ENCODE measurements at regions not wholly inside any gene's neighbourhood (a gene's known extent, or its start where the extent isn't known, plus 50 kb on each side); places are given as distances from the start of the nearest gene placed in this dataset.
"Not testable (repeated sequence)": the region's sequence is repeated elsewhere in the genome, so short reads cannot be mapped to it uniquely, and the experiment has no call there.

DNA sequence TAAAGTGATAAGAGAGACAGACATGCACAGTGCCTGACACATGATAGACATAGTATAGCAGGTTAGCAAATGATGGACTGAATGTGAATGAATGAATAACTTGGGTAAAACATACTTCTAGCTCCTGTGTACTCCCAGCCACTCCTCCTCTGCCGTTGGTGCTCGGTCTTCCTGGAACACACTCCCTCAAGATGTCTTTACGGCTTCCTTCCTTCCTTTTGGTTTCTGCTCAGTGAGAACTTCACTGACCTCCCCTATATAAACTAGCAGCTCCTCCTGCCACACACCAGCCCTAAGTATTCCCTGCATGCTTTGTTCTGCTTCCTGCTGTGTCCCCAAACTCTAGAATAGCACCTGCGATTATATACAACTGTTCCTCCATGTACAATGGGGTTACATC is 50.2 kb downstream of the RAD54L2 start:
- DNase-seq = no peak

DNA sequence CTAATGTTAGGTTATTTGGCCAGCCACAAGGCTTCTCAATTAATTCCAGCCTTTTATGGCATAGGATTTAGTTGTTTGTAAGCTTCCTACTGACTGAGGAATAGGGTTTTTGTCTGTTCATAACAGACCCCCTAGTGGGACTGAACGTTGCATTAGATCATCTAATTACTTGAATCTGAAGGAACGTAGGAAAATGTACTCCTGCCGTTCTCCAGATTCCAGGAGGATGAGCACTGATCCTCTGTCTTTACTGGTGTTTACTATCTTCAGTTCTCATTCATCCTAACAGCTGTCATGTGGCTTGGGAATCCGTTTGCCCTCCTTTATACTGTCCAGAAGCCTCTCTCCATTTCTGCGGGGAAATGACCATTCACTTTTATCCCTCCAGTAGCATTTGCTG is 52.7 kb downstream of the RAD54L2 start:
- DNase-seq = no peak

DNA sequence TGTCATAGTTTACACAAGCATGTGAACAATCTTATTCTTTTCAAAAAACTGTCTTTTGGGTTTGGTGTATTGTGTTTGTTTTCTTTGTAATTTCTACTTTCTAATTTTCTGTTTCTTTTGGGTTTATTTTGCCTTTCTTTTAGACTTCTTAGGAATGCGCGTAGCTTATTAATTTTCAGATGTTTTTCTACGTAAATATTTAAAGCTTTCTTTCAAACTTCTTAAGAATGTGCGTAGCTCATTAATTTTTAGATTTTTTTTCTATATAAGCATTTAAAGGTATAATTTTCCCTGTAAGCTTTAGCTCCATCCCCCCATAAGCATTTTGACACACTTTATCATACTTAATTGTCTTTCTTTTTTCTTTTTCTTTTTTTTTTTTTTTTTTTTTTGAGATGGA is 55.2 kb downstream of the RAD54L2 start:
- DNase-seq = no peak

DNA sequence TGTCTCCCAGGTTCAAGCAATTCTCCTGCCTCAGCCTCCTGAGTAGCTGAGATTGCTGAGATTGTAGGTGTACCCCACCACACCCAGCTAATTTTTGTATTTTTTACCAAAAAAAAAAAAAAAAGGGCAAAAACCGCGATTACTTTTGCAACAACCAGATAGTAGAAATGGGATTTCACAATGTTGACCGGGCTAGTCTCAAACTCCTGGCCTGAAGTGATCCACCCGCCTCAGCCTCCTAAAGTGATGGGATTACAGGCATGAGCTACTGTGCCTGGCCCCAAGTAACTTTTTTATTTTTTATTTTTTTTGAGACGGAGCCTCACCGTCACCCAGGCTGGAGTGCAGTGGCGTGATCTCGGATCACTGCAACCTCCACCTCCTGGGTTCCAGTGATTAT is 61.1 kb downstream of the RAD54L2 start:
- DNase-seq = not testable (repeated sequence)

DNA sequence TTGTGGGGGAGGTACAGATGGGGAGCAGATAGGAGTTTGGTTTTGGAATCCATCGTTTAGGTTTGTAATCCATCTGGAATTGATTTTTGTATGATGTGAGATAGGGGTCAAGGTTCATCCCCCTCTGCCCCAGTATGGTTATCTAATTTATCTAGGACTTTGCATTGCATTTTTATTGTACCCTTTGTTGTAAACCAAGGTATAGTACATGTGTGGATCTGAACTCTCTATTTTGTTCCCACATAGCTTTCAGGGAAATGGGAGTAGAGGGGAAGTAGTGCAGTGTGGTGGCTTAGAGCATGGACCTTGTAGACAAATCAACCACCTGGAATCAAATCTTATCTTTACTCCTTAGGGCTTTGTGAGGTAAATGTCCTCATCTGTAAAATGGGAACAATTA is 65.7 kb downstream of the RAD54L2 start:
- no peak for DNase-seq

DNA sequence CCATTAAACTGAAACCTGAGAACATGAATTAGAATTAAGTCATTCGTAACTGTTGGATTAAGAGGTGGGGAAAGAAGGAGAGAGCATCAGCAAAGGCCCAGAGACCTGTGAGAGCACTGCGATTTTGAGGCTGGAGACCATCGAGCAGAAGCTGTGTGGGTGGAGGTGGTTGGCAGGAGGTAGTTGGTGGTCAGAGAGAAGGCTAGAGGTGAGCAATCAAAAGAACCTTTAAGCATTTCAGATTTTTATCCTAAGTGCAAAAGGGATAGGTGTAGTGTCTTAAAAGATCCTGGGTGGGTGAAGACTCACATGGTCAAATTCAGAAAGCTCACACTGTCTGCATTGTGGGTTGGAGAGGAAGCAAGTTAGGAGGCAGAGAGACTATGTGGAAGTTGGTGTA is 65.1 kb upstream of the TEX264 start:
- DNase-seq = peak; percentile 8

DNA sequence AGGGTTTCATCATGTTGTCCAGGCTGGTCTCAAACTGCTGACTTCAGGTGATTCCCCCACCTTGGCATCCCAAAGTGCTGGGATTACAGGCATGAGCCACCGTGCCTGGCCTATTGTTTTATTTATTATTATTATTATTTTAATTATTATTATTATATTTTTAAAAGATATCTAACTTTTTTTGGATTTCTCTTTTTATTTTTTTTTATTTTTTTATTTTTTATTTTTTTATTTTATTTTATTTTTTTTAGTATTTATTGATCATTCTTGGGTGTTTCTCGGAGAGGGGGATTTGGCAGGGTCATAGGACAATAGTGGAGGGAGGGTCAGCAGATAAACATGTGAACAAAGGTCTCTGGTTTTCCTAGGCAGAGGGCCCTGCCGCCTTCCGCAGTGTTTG is 64.2 kb upstream of the TEX264 start:
- DNase-seq = not testable (repeated sequence)

DNA sequence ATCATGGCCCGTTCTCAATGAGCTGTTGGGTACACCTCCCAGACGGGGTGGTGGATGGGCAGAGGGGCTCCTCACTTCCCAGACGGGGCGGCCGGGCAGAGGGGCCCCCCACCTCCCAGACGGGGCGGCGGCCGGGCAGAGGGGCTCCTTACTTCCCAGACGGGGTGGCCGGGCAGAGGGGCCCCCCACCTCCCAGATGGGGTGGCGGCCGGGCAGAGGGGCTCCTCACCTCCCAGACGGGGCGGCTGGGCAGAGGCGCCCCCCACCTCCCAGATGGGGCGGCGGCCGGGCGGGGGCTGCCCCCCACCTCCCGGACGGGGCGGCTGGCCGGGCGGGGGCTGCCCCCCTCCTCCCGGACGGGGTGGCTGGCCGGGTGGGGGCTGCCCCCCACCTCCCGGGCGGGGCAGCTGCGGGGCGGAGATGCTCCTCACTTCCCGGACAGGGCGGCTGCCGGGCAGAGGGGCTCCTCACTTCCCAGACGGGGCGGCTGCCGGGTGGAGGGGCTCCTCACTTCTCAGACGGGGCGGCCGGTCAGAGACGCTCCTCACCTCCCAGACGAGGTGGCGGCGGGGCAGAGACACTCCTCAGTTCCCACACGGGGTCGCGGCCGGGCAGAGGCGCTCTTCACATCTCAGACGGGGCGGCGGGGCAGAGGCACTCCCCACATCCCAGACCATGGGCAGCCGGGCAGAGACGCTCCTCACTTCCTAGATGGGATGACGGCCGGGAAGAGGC is 63.3 kb upstream of the TEX264 start:
- not testable (repeated sequence) for DNase-seq

DNA sequence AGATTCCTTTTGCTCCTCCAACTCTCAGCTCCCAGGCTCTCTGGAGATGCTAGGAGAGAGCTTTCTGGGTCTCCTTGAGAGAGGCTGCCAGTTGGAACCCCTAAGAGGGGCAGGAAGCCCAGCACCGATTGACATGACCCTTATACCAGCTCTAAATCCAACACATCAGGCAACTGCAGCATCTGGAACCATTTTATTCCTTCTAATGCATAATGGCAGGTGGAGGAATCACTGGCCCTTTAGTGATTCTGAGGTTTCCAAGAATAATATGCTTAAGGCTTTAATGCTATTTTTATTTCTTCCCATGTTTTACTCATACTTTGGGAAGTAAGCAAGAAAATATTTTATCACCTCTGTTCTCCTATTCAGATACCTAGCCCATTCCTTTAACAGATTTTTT is 60.3 kb upstream of the TEX264 start:
- DNase-seq = no peak

DNA sequence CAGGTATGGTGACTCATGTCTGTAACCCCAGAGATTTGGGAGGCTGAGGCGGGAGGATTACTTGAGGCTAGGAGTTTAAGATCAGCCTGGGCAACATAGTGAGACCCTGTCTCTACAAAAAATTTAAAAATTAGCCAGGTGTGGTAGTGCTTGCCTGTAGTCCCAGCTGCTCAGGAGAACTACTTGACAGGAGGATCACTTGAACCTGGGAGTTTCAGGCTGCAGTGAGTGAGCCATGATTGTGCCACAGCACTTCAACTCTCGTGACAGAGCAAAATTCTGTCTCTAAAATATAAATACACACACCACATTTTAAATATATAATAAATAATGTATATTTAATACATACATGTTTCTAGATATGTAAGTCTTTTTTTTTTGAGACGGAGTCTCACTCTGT is 53.5 kb upstream of the TEX264 start:
- DNase-seq = no peak

DNA sequence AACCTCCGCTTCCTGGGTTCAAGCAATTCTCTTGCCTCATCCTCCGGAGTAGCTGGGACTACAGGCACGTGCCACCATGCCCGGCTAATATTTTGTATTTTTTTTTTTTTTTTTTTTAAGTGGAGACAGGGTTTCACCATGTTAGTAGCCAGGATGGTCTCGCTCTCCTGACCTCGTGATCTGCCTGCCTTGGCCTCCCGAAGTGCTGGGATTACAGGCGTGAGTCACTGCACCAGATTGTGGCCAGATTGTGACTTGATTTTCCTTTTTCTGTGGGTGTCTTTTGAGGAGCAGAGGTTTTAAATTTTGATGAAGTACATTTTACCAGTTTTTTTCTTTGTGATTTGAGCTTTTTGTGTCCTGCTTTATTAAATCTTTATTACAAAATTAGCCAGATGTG is 53.0 kb upstream of the TEX264 start:
- DNase-seq = not testable (repeated sequence)

DNA sequence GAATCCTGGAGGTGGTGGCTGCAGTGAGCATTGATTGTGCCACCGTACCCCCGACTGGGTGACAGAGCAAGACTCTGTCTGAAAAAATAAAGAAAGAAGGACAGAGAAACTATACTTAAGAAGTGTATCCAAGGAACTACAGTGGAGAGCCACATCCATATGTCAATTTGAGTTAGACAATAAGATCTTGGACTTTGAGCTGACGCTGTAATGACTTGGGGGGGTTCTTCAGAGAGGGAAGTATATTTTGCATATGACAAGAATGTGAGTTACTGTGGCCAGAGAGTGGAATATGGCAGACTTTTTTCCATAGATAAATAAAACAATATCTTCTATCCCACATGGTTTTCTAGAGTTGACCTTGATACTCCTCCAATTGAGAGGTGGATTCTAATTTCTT is 52.6 kb upstream of the TEX264 start:
- DNase-seq = no peak

DNA sequence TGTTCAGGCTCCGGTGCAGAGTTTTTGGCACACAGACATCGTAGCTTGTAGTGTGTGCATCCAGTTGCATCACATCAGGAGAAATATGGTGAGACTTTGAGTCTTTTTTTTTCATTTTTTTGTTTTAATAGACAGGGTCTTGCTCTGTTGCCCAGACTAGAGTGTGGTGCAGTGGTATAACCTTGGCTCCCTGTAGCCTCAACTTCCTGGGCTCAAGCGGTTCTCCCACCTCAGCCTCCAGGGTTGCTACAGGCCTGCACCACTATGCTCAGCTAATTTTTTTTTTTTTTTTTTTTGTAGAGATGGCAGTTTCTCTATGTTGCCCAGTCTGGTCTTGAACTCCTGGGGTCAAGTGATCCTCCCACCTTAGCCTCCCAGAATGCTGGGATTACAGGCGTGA is 51.1 kb upstream of the TEX264 start:
- no peak for DNase-seq

DNA sequence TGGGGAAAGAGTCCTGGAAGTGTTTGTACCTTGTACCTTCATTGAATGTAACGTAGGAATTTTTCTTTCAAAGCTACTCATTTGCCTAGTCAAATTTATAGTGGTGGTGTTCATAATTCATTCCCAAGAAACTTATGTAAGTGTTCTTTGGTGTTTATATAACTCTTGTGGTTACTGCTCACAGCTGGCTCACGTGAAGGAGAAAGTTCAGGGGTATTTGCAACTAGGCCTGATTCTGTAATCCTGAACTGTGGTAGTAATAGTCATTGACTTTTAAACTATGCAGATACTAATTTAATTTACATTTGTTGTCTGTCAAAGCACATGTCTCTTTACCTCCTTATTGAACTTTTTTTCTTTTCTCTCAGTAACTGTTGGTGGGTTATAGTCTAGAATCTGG is 50.5 kb upstream of the TEX264 start:
- peak in 1 of 2 donors; percentile 16 for DNase-seq

DNA sequence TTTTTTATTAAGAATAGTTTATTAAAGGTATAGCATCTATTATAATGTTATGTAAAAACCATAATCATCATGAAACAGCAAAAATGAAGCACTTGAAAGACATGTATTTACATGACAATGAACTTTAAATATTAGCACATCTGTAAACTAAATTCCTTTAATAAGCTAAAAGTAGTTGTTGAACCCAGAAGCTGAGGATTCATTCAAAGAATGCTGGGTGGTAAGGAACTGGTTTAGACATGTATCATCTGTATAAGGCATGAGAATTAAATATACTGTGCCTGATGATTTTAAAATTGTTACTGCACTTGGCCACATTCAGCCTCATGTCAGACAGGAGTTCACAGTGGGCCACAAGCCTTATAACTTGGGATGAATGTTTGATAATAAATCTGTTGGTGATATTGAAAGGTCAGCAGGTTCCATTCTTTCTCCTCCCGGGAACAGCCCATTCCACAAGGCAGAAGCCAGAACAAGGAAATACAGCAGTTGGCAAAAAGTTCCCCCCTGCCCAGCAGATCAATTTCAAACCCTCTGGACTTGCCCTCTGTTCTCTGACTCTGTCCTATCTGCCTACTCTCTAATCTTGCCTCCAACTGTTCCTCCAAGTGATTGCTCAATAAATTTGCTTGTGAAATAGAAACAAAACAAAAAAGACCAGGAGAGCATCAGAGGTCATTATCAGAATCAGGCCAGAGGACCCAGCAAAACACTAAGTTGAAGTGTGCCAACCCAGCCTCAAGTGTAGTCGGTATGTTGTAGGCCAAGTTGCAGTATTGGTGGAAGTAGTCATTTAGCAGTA is 49.8 kb upstream of the TEX264 start:
- peak; percentile 32 to 65 for DNase-seq
